ENCODE measurements at regions not wholly inside any gene's neighbourhood (a gene's known extent, or its start where the extent isn't known, plus 50 kb on each side); places are given as distances from the start of the nearest gene placed in this dataset.

- ATAC-seq (ENCODE audit: low read depth in 2 of 2): no peak
- no peaks in the 10 kb centered on the region for H3K4me1 Mint-ChIP-seq
- DNase-seq: no peak
- peaks cover 6 to 31% (median 12%) of the 10 kb centered on the region in 3 donors for H3K27me3 Mint-ChIP-seq
- peaks cover 0 to 4% (median 0%) of the 10 kb centered on the region in 7 donors for H3K9me3 Mint-ChIP-seq
- H3K36me3 Mint-ChIP-seq: no peaks in the 10 kb centered on the region
- no peak overlapping the region for H3K27ac Mint-ChIP-seq
- H3K4me3 Mint-ChIP-seq: no peak overlapping the region
Measured at GRCh38 chr14:51488569-51489220, 163.0 kb upstream of the FRMD6 start.

- Mint-ChIP-seq H3K27ac (no peak overlapping the region), H3K9me3 (peaks cover 0 to 7% (median 0%) of the 10 kb centered on the region in 7 donors), H3K27me3 (peaks cover 16 to 37% (median 20%) of the 10 kb centered on the region in 3 donors), H3K4me1 (no peaks in the 10 kb centered on the region), H3K4me3 (no peak overlapping the region), H3K36me3 (no peaks in the 10 kb centered on the region)
- ATAC-seq (ENCODE audit: low read depth in 2 of 2): no peak
- DNase-seq: no peak
Measured at GRCh38 chr14:51490205-51490604, 161.5 kb upstream of the FRMD6 start.

GRCh38 chr14:51491036-51491545 is 160.6 kb upstream of the FRMD6 start:
- no peaks in the 10 kb centered on the region for H3K36me3 Mint-ChIP-seq
- H3K4me1 Mint-ChIP-seq: no peaks in the 10 kb centered on the region
- H3K4me3 Mint-ChIP-seq: no peak overlapping the region
- H3K27me3 Mint-ChIP-seq: peaks cover 16 to 41% (median 20%) of the 10 kb centered on the region in 3 donors
- ATAC-seq (ENCODE audit: low read depth in 2 of 2) (no peak), DNase-seq (no peak)
- H3K27ac Mint-ChIP-seq: no peak overlapping the region
- peaks cover 0 to 11% (median 2%) of the 10 kb centered on the region in 7 donors for H3K9me3 Mint-ChIP-seq

GRCh38 chr14:51491776-51492175 is 159.9 kb upstream of the FRMD6 start:
- no peaks in the 10 kb centered on the region for H3K36me3 Mint-ChIP-seq

GRCh38 chr14:51495319-51495718 is 156.4 kb upstream of the FRMD6 start:
- peaks cover 12 to 36% (median 16%) of the 10 kb centered on the region in 3 donors for H3K27me3 Mint-ChIP-seq
- H3K4me1 Mint-ChIP-seq: no peaks in the 10 kb centered on the region
- peaks cover 2 to 23% (median 8%) of the 10 kb centered on the region in 7 donors for H3K9me3 Mint-ChIP-seq
- H3K36me3 Mint-ChIP-seq: no peaks in the 10 kb centered on the region
- no peak for DNase-seq
- no peak overlapping the region for H3K4me3 Mint-ChIP-seq
- no peak for ATAC-seq (ENCODE audit: low read depth in 2 of 2)
- no peak overlapping the region for H3K27ac Mint-ChIP-seq

More at GRCh38 chr14:51491776-51492175, 159.9 kb upstream of the FRMD6 start:
- H3K9me3 Mint-ChIP-seq: peaks cover 0 to 11% (median 2%) of the 10 kb centered on the region in 7 donors
- DNase-seq: no peak
- no peaks in the 10 kb centered on the region for H3K4me1 Mint-ChIP-seq
- ATAC-seq (ENCODE audit: low read depth in 2 of 2): no peak
- peaks cover 16 to 41% (median 20%) of the 10 kb centered on the region in 3 donors for H3K27me3 Mint-ChIP-seq
- no peak overlapping the region for H3K4me3 Mint-ChIP-seq
- H3K27ac Mint-ChIP-seq: peak overlapping the region in 1 of 6 donors; percentile 21

- DNase-seq: no peak
- Mint-ChIP-seq H3K36me3 (no peaks in the 10 kb centered on the region), H3K4me1 (no peaks in the 10 kb centered on the region), H3K9me3 (peaks cover 6 to 37% (median 14%) of the 10 kb centered on the region in 7 donors), H3K4me3 (no peak overlapping the region), H3K27ac (no peak overlapping the region), H3K27me3 (peaks cover 8 to 18% (median 17%) of the 10 kb centered on the region in 3 donors)
- no peak for ATAC-seq (ENCODE audit: low read depth in 2 of 2)
Measured at GRCh38 chr14:51498411-51499227, 153.1 kb upstream of the FRMD6 start.

GRCh38 chr14:51500776-51501175 is 150.9 kb upstream of the FRMD6 start:
- Mint-ChIP-seq H3K4me3 (no peak overlapping the region), H3K4me1 (no peaks in the 10 kb centered on the region), H3K27ac (no peak overlapping the region), H3K36me3 (peaks cover 0 to 4% of the 10 kb centered on the region in 2 donors), H3K27me3 (peaks cover 2 to 14% (median 12%) of the 10 kb centered on the region in 3 donors), H3K9me3 (peaks cover 4 to 37% (median 13%) of the 10 kb centered on the region in 7 donors)
- DNase-seq (no peak), ATAC-seq (ENCODE audit: low read depth in 2 of 2) (no peak)

GRCh38 chr14:51501746-51502145 is 150.0 kb upstream of the FRMD6 start:
- no peak for DNase-seq
- peaks cover 0 to 10% of the 10 kb centered on the region in 2 donors for H3K36me3 Mint-ChIP-seq
- peaks cover 7 to 22% (median 21%) of the 10 kb centered on the region in 3 donors for H3K27me3 Mint-ChIP-seq

GRCh38 chr14:51504669-51505068 is 147.0 kb upstream of the FRMD6 start:
- DNase-seq (no peak), ATAC-seq (ENCODE audit: low read depth in 2 of 2) (no peak)
- Mint-ChIP-seq H3K4me1 (no peaks in the 10 kb centered on the region), H3K27me3 (peaks cover 11 to 31% (median 30%) of the 10 kb centered on the region in 3 donors), H3K9me3 (peaks cover 2 to 15% (median 14%) of the 10 kb centered on the region in 7 donors), H3K36me3 (peaks cover 0 to 10% of the 10 kb centered on the region in 2 donors), H3K4me3 (no peak overlapping the region), H3K27ac (peak overlapping the region in 1 of 6 donors; percentile 3)

More at GRCh38 chr14:51501746-51502145, 150.0 kb upstream of the FRMD6 start:
- no peaks in the 10 kb centered on the region for H3K4me1 Mint-ChIP-seq
- no peak for ATAC-seq (ENCODE audit: low read depth in 2 of 2)
- peaks cover 4 to 27% (median 15%) of the 10 kb centered on the region in 7 donors for H3K9me3 Mint-ChIP-seq
- H3K4me3 Mint-ChIP-seq: no peak overlapping the region
- no peak overlapping the region for H3K27ac Mint-ChIP-seq

- ATAC-seq (ENCODE audit: low read depth in 2 of 2) (no peak), DNase-seq (no peak)
- H3K36me3 Mint-ChIP-seq: peaks cover 0 to 10% of the 10 kb centered on the region in 2 donors
Measured at GRCh38 chr14:51507511-51507905, 144.2 kb upstream of the FRMD6 start.

GRCh38 chr14:51507906-51508511 is 143.7 kb upstream of the FRMD6 start:
- peaks cover 0 to 10% of the 10 kb centered on the region in 2 donors for H3K36me3 Mint-ChIP-seq
- H3K27ac Mint-ChIP-seq: no peak overlapping the region
- peaks cover 16 to 34% (median 32%) of the 10 kb centered on the region in 3 donors for H3K27me3 Mint-ChIP-seq
- H3K9me3 Mint-ChIP-seq: peaks cover 0 to 7% (median 5%) of the 10 kb centered on the region in 7 donors
- no peak overlapping the region for H3K4me3 Mint-ChIP-seq
- no peak for DNase-seq
- H3K4me1 Mint-ChIP-seq: no peaks in the 10 kb centered on the region
- ATAC-seq (ENCODE audit: low read depth in 2 of 2): no peak

More at GRCh38 chr14:51507511-51507905, 144.2 kb upstream of the FRMD6 start:
- H3K27ac Mint-ChIP-seq: no peak overlapping the region
- peaks cover 16 to 32% (median 32%) of the 10 kb centered on the region in 3 donors for H3K27me3 Mint-ChIP-seq
- no peak overlapping the region for H3K4me3 Mint-ChIP-seq
- no peaks in the 10 kb centered on the region for H3K4me1 Mint-ChIP-seq
- H3K9me3 Mint-ChIP-seq: peaks cover 0 to 10% (median 9%) of the 10 kb centered on the region in 7 donors

GRCh38 chr14:51511265-51511664 is 140.4 kb upstream of the FRMD6 start:
- Mint-ChIP-seq H3K9me3 (peaks cover 0 to 2% (median under 1%) of the 10 kb centered on the region in 7 donors), H3K4me1 (no peaks in the 10 kb centered on the region), H3K36me3 (peaks cover 0 to 1% of the 10 kb centered on the region in 2 donors), H3K27ac (no peak overlapping the region), H3K4me3 (no peak overlapping the region), H3K27me3 (peaks cover 19 to 31% (median 24%) of the 10 kb centered on the region in 3 donors)
- ATAC-seq (ENCODE audit: low read depth in 2 of 2) (no peak), DNase-seq (no peak)

- Mint-ChIP-seq H3K36me3 (no peaks in the 10 kb centered on the region), H3K4me1 (no peaks in the 10 kb centered on the region), H3K9me3 (peaks cover 0 to 2% (median 0%) of the 10 kb centered on the region in 7 donors), H3K27me3 (peaks cover 21 to 27% (median 22%) of the 10 kb centered on the region in 3 donors), H3K4me3 (no peak overlapping the region), H3K27ac (no peak overlapping the region)
- ATAC-seq (ENCODE audit: low read depth in 2 of 2) (no peak), DNase-seq (no peak)
Measured at GRCh38 chr14:51512316-51512715, 139.4 kb upstream of the FRMD6 start.

Data from naive B cell (primary cell).